K562 (cell line): ENCODE measurements at regions not wholly inside any gene's neighbourhood (a gene's known extent, or its start where the extent isn't known, plus 50 kb on each side); places are given as distances from the start of the nearest gene placed in this dataset.

ENCODE experiments used
- ATAC-seq: fragments of 200-7000 bp; cut with Tn5 transposase; 3 replicates; pipeline ENCODE4 v1.9.1; 2020; ENCODE audit warnings: moderate library complexity
- BruUV-seq: library from RNA; stranded (reverse); fragments of 400-500 nt; replicated peaks from 2 replicates; lab custom pipeline; 2021; lab: Mats Ljungman, UMichigan
- CTCF ChIA-PET: fragments of 300-600 bp; formaldehyde crosslinking; extraction: SDS; loops from one replicate; lab custom pipeline; 2021; ENCODE audit warnings: low intra/inter-chr PET ratio; lab: Yijun Ruan, JAX
- POLR2A ChIA-PET: fragments of 300-600, 350-650 bp; sonication (Branson Sonifier 250); formaldehyde crosslinking; extraction: SDS; loops from one replicate; lab custom pipeline; 2021; ENCODE audit warnings: antibody characterized with exemption, inconsistent platforms; lab: Yijun Ruan, JAX
- DNase-seq, 4 experiments: peaks; one replicate each; pipeline versions ENCODE4 v3.0.0 to v3.0.0-alpha.2; 2011 to 2018; ENCODE audit warnings: low spot score in 3 of 4, mixed read lengths in 3 of 4; ENCODE audit errors: extremely low read depth in 1 of 4
- FAIRE-seq: peaks from 2 replicates; lab custom pipeline; 2011; peaks lifted over from hg19 to GRCh38; lab: Jason Lieb, UNC
- H2AFZ ChIP-seq: 2 replicates; pipeline ENCODE4 v1.6.0; 2011; ENCODE audit warnings: low read depth, low read length, control low read depth, inconsistent platforms
- H3K27ac ChIP-seq: fragments of 200-600 bp; 3 replicates; pipeline ENCODE4 v1.8.0; 2011; ENCODE audit warnings: low read depth, mild to moderate bottlenecking, control low read depth, inconsistent platforms, low read length, moderate library complexity, mixed read lengths; ENCODE audit errors: extremely low read depth
- H3K27me3 ChIP-seq, 2 experiments: fragments of 300-600 bp in 1 of 2; 2 replicates in 1 of 2; 3 replicates in 1 of 2; pipeline versions ENCODE4 v1.6.0 to v1.8.0; 2011; ENCODE audit warnings: inconsistent platforms in 2 of 2, low read length in 2 of 2, mild to moderate bottlenecking in 1 of 2, mixed read lengths in 1 of 2, moderate library complexity in 1 of 2; ENCODE audit not compliant: control insufficient read depth in 2 of 2, insufficient read depth in 2 of 2
- H3K36me3 ChIP-seq: fragments of 300-600 bp; 3 replicates; pipeline ENCODE4 v1.8.0; 2011; ENCODE audit warnings: mild to moderate bottlenecking, low read length, inconsistent platforms; ENCODE audit not compliant: control insufficient read depth, insufficient read depth
- H3K4me1 ChIP-seq, 2 experiments: fragments of 200-600 bp in 1 of 2; replicated peaks in 1 of 2; 2 replicates in 1 of 2; 3 replicates in 1 of 2; pipeline versions ENCODE4 v1.5.1 to v1.8.0; 2011; ENCODE audit warnings: inconsistent platforms in 2 of 2, low read length in 2 of 2, mild to moderate bottlenecking in 1 of 2, mixed read lengths in 1 of 2, moderate library complexity in 1 of 2; ENCODE audit not compliant: control insufficient read depth in 2 of 2, insufficient read depth in 2 of 2
- H3K4me2 ChIP-seq: 2 replicates; pipeline ENCODE4 v1.6.1; 2011; ENCODE audit warnings: low read length, control low read depth, inconsistent platforms, mixed read lengths; ENCODE audit not compliant: insufficient read depth
- H3K4me3 ChIP-seq: fragments of 200-600 bp; sonication (generic), shearing (Covaris generic); 2 replicates; pipeline ENCODE4 v1.5.1; 2016; ENCODE audit warnings: control low read depth, inconsistent platforms
- H3K79me2 ChIP-seq: fragments of 200-600 bp; 3 replicates; pipeline ENCODE4 v1.8.0; 2011; ENCODE audit warnings: low read length, inconsistent platforms; ENCODE audit not compliant: control insufficient read depth, insufficient read depth
- H3K9ac ChIP-seq, 2 experiments: 2 replicates each; pipeline versions ENCODE4 v1.6.0 to v1.6.1; 2011; ENCODE audit warnings: low read depth in 2 of 2, low read length in 2 of 2, control low read depth in 1 of 2, inconsistent platforms in 1 of 2, mild to moderate bottlenecking in 1 of 2, mixed read lengths in 1 of 2; ENCODE audit not compliant: insufficient read depth in 1 of 2
- H3K9me1 ChIP-seq: one replicate; pipeline ENCODE4 v1.6.0; 2011; ENCODE audit warnings: inconsistent platforms, mild to moderate bottlenecking, low read length, moderate library complexity; ENCODE audit not compliant: control insufficient read depth, insufficient read depth
- H3K9me3 ChIP-seq: replicated peaks from 2 replicates; pipeline ENCODE4 v1.5.1; 2011; ENCODE audit warnings: low read depth, low read length, inconsistent platforms; ENCODE audit not compliant: control insufficient read depth, insufficient read depth
- H4K20me1 ChIP-seq: replicated peaks from 2 replicates; pipeline ENCODE4 v1.6.1; 2011; ENCODE audit warnings: low read length, inconsistent platforms, mixed read lengths; ENCODE audit not compliant: control insufficient read depth, insufficient read depth
- FOXM1 ChIP-seq, 2 experiments: fragments of 450-650 bp in 1 of 2; sonication (generic) in 1 of 2; formaldehyde crosslinking in 1 of 2; IDR thresholded peaks; 2 replicates each; pipeline versions ENCODE4 v1.6.1 to v1.9.0; 2017 to 2022; ENCODE audit warnings: low read depth in 2 of 2, mild to moderate bottlenecking in 2 of 2, missing genetic modification reagents in 1 of 2, moderate library complexity in 1 of 2
- GTF2E2 ChIP-seq: fragments of 200-800 bp; sonication (Bioruptor generic); IDR thresholded peaks from 2 replicates; pipeline ENCODE4 v1.6.1; 2016; ENCODE audit warnings: missing genetic modification characterization, missing compliant biosample characterization
- KAT7 ChIP-seq: sonication (generic); formaldehyde crosslinking; IDR thresholded peaks from 2 replicates; pipeline ENCODE4 v1.8.0; 2022; ENCODE audit warnings: missing genetic modification reagents, mild to moderate bottlenecking, borderline replicate concordance
- MBD2 ChIP-seq: sonication (generic); IDR thresholded peaks from 2 replicates; pipeline ENCODE4 v1.6.1; 2016; ENCODE audit warnings: low read depth, borderline replicate concordance
- MECOM ChIP-seq: fragments of 250-450 bp; sonication (Bioruptor Pico); IDR thresholded peaks from 2 replicates; pipeline ENCODE4 v1.8.0; 2022; ENCODE audit warnings: inconsistent platforms
- MXD1 ChIP-seq: fragments of 250-450 bp; sonication (Bioruptor Pico); IDR thresholded peaks from 2 replicates; pipeline ENCODE4 v1.8.0; 2021; ENCODE audit warnings: borderline replicate concordance, mild to moderate bottlenecking, moderate library complexity; ENCODE audit not compliant: poor library complexity, severe bottlenecking
- PHF8 ChIP-seq: fragments of 200-600 bp; sonication (generic); IDR thresholded peaks from 2 replicates; pipeline ENCODE4 v1.6.1; 2012; ENCODE audit warnings: mixed run types, mild to moderate bottlenecking, inconsistent platforms, low read length, moderate library complexity, borderline replicate concordance
- RREB1 ChIP-seq: fragments of 250-450 bp; sonication (Bioruptor Pico); IDR thresholded peaks from 2 replicates; pipeline ENCODE4 v1.4.0; 2020
- TEAD1 ChIP-seq, 2 experiments: fragments of 450-650 bp in 1 of 2; sonication (generic) in 1 of 2; formaldehyde crosslinking; IDR thresholded peaks; 2 replicates each; pipeline versions ENCODE4 v1.4.0 to v1.8.0; 2020 to 2022; ENCODE audit warnings: mild to moderate bottlenecking in 2 of 2, missing genetic modification reagents in 1 of 2
- U2AF2 ChIP-seq: fragments of 200-400 bp; formaldehyde crosslinking; optimal IDR thresholded peaks from 2 replicates; pipeline ENCODE3; 2017; ENCODE audit warnings: low read depth, mild to moderate bottlenecking, low read length
- ZFP1 ChIP-seq: fragments of 450-650 bp; formaldehyde crosslinking; IDR thresholded peaks from 2 replicates; pipeline ENCODE4 v1.4.0; 2020; ENCODE audit warnings: mild to moderate bottlenecking, mixed read lengths
- ZNF12 ChIP-seq: sonication (generic); formaldehyde crosslinking; IDR thresholded peaks from 2 replicates; pipeline ENCODE4 v1.4.0; 2020; ENCODE audit warnings: mild to moderate bottlenecking, missing genetic modification reagents
- ZNF24 ChIP-seq: fragments of 450-650 bp; IDR thresholded peaks from 2 replicates; pipeline ENCODE4 v1.6.1; 2016
- ZNF561 ChIP-seq: fragments of 450-650 bp; formaldehyde crosslinking; conservative IDR thresholded peaks from 2 replicates; pipeline ENCODE4 v1.4.0; 2020; ENCODE audit warnings: mild to moderate bottlenecking, moderate library complexity
- WGBS: fragments of 100-300 bp; shearing (Covaris generic); methylation state at CpG from one replicate; pipeline ENCODE4 v1.1.6; 2016; ENCODE audit warnings: low coverage, mixed read lengths; ENCODE audit not compliant: insufficient coverage; ENCODE audit errors: missing lambda C conversion rate; 5-methylcytosine and 5-hydroxymethylcytosine counted together
- in situ Hi-C: fragments of 300-500 bp; cut with MboI; formaldehyde crosslinking; loops from 4 replicates; pipeline ENCODE4 v1.15.0; 2018; ENCODE audit warnings: inconsistent platforms, mixed read lengths
- intact Hi-C: fragments of 100-400 bp; cut with micrococcal nuclease; formaldehyde crosslinking; loops from 2 replicates; pipeline ENCODE4 v1.14.2; 2022

GRCh38 chr20:57761413-57761734, 51.6 kb upstream of the PMEPA1 start:
- DNase-seq (no peak), ATAC-seq (no peak)
- CTCF ChIA-PET: no interaction called here
- no peaks in the 10 kb centered on the region for H3K4me1 ChIP-seq
- H3K9me3 ChIP-seq: no peaks in the 10 kb centered on the region
- no TSS peak for BruUV-seq
- no peaks in the 10 kb centered on the region for H3K79me2 ChIP-seq
- no peak overlapping the region for H2AFZ ChIP-seq
- TF ChIP-seq PHF8 (no peak), RREB1 (CRISPR knock-in tag) (no peak), U2AF2 (no peak), MXD1 (no peak), ZNF24 (no peak), MECOM (CRISPR knock-in tag) (no peak), ZFP1 (CRISPR knock-in tag) (no peak), KAT7 (CRISPR knock-in tag) (no peak), TEAD1 (CRISPR knock-in tag; IDR thresholded peaks at IDR 0.05) (no peak), GTF2E2 (tag) (no peak), FOXM1 (IDR thresholded peaks at IDR 0.05; ENCODE audit: low read depth) (no peak), FOXM1 (CRISPR knock-in tag; IDR thresholded peaks at IDR 0.05; ENCODE audit: low read depth) (no peak), MBD2 (no peak), ZNF561 (CRISPR knock-in tag) (no peak), ZNF12 (CRISPR knock-in tag) (no peak)
- TF ChIP-seq, all 486 proteins: peak for 0
- WGBS: 0% methylated on average over 3 of the region's 3 CpGs
- Histone ChIP-seq H3K36me3 (no peaks in the 10 kb centered on the region), H4K20me1 (no peaks in the 10 kb centered on the region), H3K9me1 (no peaks in the 10 kb centered on the region), H3K4me3 (no peak overlapping the region), H3K27ac (no peak overlapping the region), H3K4me2 (no peak overlapping the region), H3K9ac (no peak overlapping the region), H3K27me3 (no peaks in the 10 kb centered on the region)
- in situ Hi-C loops (no loop called here), intact Hi-C loops (no loop called here)
- POLR2A ChIA-PET: no interaction called here
- FAIRE-seq: no peak
